HCT116 (cell line): ENCODE measurements at regions not wholly inside any gene's neighbourhood (a gene's known extent, or its start where the extent isn't known, plus 50 kb on each side); places are given as distances from the start of the nearest gene placed in this dataset.

ENCODE experiments used
- ATAC-seq: fragments of 200-7000 bp; cut with Tn5 transposase; 2 replicates; pipeline ENCODE4 v1.9.1; 2020; ENCODE audit warnings: mild to moderate bottlenecking, moderate library complexity
- BruUV-seq: library from RNA; stranded (reverse); fragments of 400-500 nt; replicated peaks from 2 replicates; lab custom pipeline; 2021; lab: Mats Ljungman, UMichigan
- CTCF ChIA-PET: fragments of 300-600 bp; sonication (Branson Sonifier 250); formaldehyde crosslinking; loops from one replicate; lab custom pipeline; 2021; ENCODE audit warnings: antibody characterized with exemption; lab: Charles Lee
- POLR2A ChIA-PET: fragments of 300-600, 350-600 bp; sonication (Branson Sonifier 250); formaldehyde crosslinking; loops from one replicate; lab custom pipeline; 2021; ENCODE audit warnings: antibody characterized with exemption; lab: Charles Lee
- RAD21 ChIA-PET, 2 experiments: fragments of 300-600 bp; sonication (Branson Sonifier 250); formaldehyde crosslinking; loops; one replicate each; lab custom pipeline; 2023; ENCODE audit warnings: low total read pairs in 2 of 2; ENCODE audit not compliant: uncharacterized antibody in 2 of 2, unreplicated experiment in 2 of 2, low non-redundant PET in 1 of 2; lab: Charles Lee
- DNase-seq: peaks from one replicate; pipeline ENCODE4 v3.0.0-alpha.2; 2010; ENCODE audit warnings: low read depth, low spot score
- H2AFZ ChIP-seq: fragments of 200-600 bp; shearing (Covaris generic), sonication (generic); 2 replicates; pipeline ENCODE4 v1.6.1; 2017; ENCODE audit warnings: low read depth, mixed run types, mixed read lengths, antibody characterized with exemption, low read length; ENCODE audit not compliant: poor library complexity, severe bottlenecking
- H3K27ac ChIP-seq: 2 replicates; pipeline ENCODE4 v1.5.1; 2012; ENCODE audit warnings: low read depth, low read length
- H3K27me3 ChIP-seq: fragments of 200-600 bp; sonication (generic); 2 replicates; pipeline ENCODE4 v1.6.1; 2016; ENCODE audit warnings: mixed run types, low read length, mixed read lengths; ENCODE audit not compliant: insufficient read depth
- H3K36me3 ChIP-seq, 2 experiments: fragments of 200-500 bp in 1 of 2; fragments of 200-600 bp in 1 of 2; sonication (Bioruptor generic) in 1 of 2; sonication (generic) in 1 of 2; 2 replicates each; pipeline versions ENCODE4 v1.5.1 to v1.6.1; 2014 to 2016; ENCODE audit warnings: low read length in 2 of 2, inconsistent platforms in 1 of 2, mixed read lengths in 1 of 2, mixed run types in 1 of 2; ENCODE audit not compliant: insufficient read depth in 2 of 2, control insufficient read depth in 1 of 2
- H3K4me1 ChIP-seq, 2 experiments: fragments of 200-600 bp in 1 of 2; sonication (generic) in 1 of 2; 2 replicates each; pipeline versions ENCODE4 v1.5.1 to v1.6.1; 2012 to 2017; ENCODE audit warnings: low read length in 2 of 2, inconsistent platforms in 1 of 2, mild to moderate bottlenecking in 1 of 2, mixed read lengths in 1 of 2, mixed run types in 1 of 2, moderate library complexity in 1 of 2; ENCODE audit not compliant: insufficient read depth in 2 of 2, control insufficient read depth in 1 of 2
- H3K4me2 ChIP-seq: fragments of 200-600 bp; sonication (generic); 2 replicates; pipeline ENCODE4 v1.6.1; 2017; ENCODE audit warnings: mixed run types, low read length, mixed read lengths
- H3K4me3 ChIP-seq, 2 experiments: fragments of 200-600 bp in 1 of 2; sonication (generic) in 1 of 2; replicated peaks in 1 of 2; 2 replicates each; pipeline ENCODE4 v1.5.1; 2011 to 2016; ENCODE audit warnings: low read length in 2 of 2, control low read depth in 1 of 2, low read depth in 1 of 2, mild to moderate bottlenecking in 1 of 2, mixed read lengths in 1 of 2, mixed run types in 1 of 2
- H3K79me2 ChIP-seq: fragments of 200-600 bp; sonication (generic); 2 replicates; pipeline ENCODE4 v1.6.1; 2017; ENCODE audit warnings: mild to moderate bottlenecking, mixed run types, low read length, moderate library complexity, mixed read lengths; ENCODE audit not compliant: insufficient read depth
- H3K9ac ChIP-seq: fragments of 200-600 bp; sonication (generic); 2 replicates; pipeline ENCODE4 v1.6.1; 2016; ENCODE audit warnings: low read length, mixed read lengths
- H3K9me2 ChIP-seq: fragments of 200-600 bp; sonication (generic), shearing (Covaris generic); 2 replicates; pipeline ENCODE4 v1.6.1; 2017; ENCODE audit warnings: mixed run types, mild to moderate bottlenecking, moderate library complexity; ENCODE audit not compliant: insufficient read depth
- H3K9me3 ChIP-seq, 2 experiments: fragments of 200-500 bp in 1 of 2; fragments of 200-600 bp in 1 of 2; sonication (Bioruptor generic) in 1 of 2; sonication (generic) in 1 of 2; 2 replicates each; pipeline ENCODE4 v1.6.1; 2014 to 2017; ENCODE audit warnings: low read length in 2 of 2, mixed read lengths in 2 of 2, inconsistent platforms in 1 of 2, low read depth in 1 of 2, mild to moderate bottlenecking in 1 of 2, mixed run types in 1 of 2, moderate library complexity in 1 of 2; ENCODE audit not compliant: control insufficient read depth in 1 of 2, insufficient read depth in 1 of 2
- H4K20me1 ChIP-seq: fragments of 200-600 bp; sonication (generic), shearing (Covaris generic); 2 replicates; pipeline ENCODE4 v1.6.1; 2017; ENCODE audit warnings: mixed run types, mild to moderate bottlenecking, moderate library complexity; ENCODE audit not compliant: insufficient read depth
- ELF1 ChIP-seq: IDR thresholded peaks from 2 replicates; pipeline ENCODE4 v1.6.1; 2012; ENCODE audit warnings: low read depth, borderline replicate concordance
- EZH2 ChIP-seq: fragments of 200-600 bp; sonication (generic); IDR thresholded peaks from 2 replicates; pipeline ENCODE4 v1.6.1; 2017; ENCODE audit warnings: antibody characterized with exemption, mixed run types
- EZH2phosphoT487 ChIP-seq: fragments of 200-600 bp; IDR thresholded peaks from 2 replicates; pipeline ENCODE4 v1.6.1; 2018; ENCODE audit warnings: antibody characterized with exemption, borderline replicate concordance
- JUND ChIP-seq: IDR thresholded peaks from 2 replicates; pipeline ENCODE4 v1.6.1; 2012
- RAD21 ChIP-seq: IDR thresholded peaks from 2 replicates; pipeline ENCODE4 v1.6.1; 2012; ENCODE audit warnings: low read depth, mild to moderate bottlenecking
- SRF ChIP-seq: IDR thresholded peaks from 2 replicates; pipeline ENCODE4 v1.6.1; 2012; ENCODE audit warnings: low read depth
- ZFX ChIP-seq: fragments of 450-650 bp; IDR thresholded peaks from 2 replicates; pipeline ENCODE4 v1.6.1; 2017
- intact Hi-C: fragments of 100-400 bp; cut with micrococcal nuclease; formaldehyde crosslinking; loops from 2 replicates; pipeline ENCODE4 v1.10.0; 2022
- TF ChIP-seq, protein P1 (sequence below): IDR thresholded peaks from 2 replicates; pipeline ENCODE4 v1.6.1; 2012; ENCODE audit warnings: low read depth
- TF ChIP-seq, protein P2 (sequence below): IDR thresholded peaks from 2 replicates; pipeline ENCODE4 v1.6.1; 2011; ENCODE audit warnings: mild to moderate bottlenecking, low read length, moderate library complexity; ENCODE audit not compliant: insufficient replicate concordance; ENCODE audit errors: extremely low read depth
- TF ChIP-seq, protein P3 (sequence below), 3 experiments: fragments of 200-600 bp in 1 of 3; sonication (generic) in 1 of 3; IDR thresholded peaks in 2 of 3; conservative IDR thresholded peaks in 1 of 3; 2 replicates each; pipeline ENCODE4 v1.5.1; 2012 to 2017; ENCODE audit warnings: low read depth in 2 of 3, low read length in 2 of 3, antibody characterized with exemption in 1 of 3, borderline replicate concordance in 1 of 3, control low read depth in 1 of 3, mild to moderate bottlenecking in 1 of 3, mixed read lengths in 1 of 3, mixed run types in 1 of 3, moderate library complexity in 1 of 3; ENCODE audit not compliant: insufficient read depth in 1 of 3

DNA sequence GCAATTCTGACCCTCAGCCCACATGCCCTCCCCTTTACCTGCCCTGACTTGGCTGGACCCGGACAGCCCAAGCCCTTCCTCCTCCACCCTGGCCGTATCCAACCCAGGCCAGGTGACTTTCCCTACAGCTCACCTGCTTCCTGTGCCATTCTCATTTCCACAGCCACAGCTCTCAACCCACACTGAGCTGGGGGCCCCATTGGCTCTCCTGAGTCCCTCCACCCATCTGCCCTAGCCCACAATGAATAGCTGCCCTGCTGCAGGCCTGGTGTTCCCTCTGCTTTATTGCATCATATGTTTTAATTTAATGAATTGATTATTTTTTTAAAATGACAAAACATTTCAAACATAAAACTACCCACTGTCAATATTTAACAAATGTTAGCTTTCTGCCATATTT lies 118.5 kb upstream of the BACH2 start:
- no TSS peak for BruUV-seq
- no peak overlapping the region for H3K9ac ChIP-seq
- ChIA-PET RAD21 (no interaction called here), CTCF (interaction anchor here (1.4 kb wide), 1 partner anchor 21 kb away, joined by 3 read pairs; no protein-coding TSS in a partner anchor), POLR2A (no interaction called here)
- no peaks in the 10 kb centered on the region for H3K9me2 ChIP-seq
- no peaks in the 10 kb centered on the region for H3K79me2 ChIP-seq
- peaks cover 8 to 41% of the 10 kb centered on the region in 2 experiments; a peak in 3 of 4 replicates for H3K4me1 ChIP-seq
- no peak overlapping the region for H2AFZ ChIP-seq
- H4K20me1 ChIP-seq = no peaks in the 10 kb centered on the region
- H3K27ac ChIP-seq = no peak overlapping the region
- TF ChIP-seq RAD21 (no peak), SRF (no peak), EZH2phosphoT487 (no peak), EZH2 (no peak), ZFX (no peak), JUND (no peak), ELF1 (no peak)
- TF ChIP-seq, protein P1, sequence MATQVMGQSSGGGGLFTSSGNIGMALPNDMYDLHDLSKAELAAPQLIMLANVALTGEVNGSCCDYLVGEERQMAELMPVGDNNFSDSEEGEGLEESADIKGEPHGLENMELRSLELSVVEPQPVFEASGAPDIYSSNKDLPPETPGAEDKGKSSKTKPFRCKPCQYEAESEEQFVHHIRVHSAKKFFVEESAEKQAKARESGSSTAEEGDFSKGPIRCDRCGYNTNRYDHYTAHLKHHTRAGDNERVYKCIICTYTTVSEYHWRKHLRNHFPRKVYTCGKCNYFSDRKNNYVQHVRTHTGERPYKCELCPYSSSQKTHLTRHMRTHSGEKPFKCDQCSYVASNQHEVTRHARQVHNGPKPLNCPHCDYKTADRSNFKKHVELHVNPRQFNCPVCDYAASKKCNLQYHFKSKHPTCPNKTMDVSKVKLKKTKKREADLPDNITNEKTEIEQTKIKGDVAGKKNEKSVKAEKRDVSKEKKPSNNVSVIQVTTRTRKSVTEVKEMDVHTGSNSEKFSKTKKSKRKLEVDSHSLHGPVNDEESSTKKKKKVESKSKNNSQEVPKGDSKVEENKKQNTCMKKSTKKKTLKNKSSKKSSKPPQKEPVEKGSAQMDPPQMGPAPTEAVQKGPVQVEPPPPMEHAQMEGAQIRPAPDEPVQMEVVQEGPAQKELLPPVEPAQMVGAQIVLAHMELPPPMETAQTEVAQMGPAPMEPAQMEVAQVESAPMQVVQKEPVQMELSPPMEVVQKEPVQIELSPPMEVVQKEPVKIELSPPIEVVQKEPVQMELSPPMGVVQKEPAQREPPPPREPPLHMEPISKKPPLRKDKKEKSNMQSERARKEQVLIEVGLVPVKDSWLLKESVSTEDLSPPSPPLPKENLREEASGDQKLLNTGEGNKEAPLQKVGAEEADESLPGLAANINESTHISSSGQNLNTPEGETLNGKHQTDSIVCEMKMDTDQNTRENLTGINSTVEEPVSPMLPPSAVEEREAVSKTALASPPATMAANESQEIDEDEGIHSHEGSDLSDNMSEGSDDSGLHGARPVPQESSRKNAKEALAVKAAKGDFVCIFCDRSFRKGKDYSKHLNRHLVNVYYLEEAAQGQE = no peak
- TF ChIP-seq, protein P2, sequence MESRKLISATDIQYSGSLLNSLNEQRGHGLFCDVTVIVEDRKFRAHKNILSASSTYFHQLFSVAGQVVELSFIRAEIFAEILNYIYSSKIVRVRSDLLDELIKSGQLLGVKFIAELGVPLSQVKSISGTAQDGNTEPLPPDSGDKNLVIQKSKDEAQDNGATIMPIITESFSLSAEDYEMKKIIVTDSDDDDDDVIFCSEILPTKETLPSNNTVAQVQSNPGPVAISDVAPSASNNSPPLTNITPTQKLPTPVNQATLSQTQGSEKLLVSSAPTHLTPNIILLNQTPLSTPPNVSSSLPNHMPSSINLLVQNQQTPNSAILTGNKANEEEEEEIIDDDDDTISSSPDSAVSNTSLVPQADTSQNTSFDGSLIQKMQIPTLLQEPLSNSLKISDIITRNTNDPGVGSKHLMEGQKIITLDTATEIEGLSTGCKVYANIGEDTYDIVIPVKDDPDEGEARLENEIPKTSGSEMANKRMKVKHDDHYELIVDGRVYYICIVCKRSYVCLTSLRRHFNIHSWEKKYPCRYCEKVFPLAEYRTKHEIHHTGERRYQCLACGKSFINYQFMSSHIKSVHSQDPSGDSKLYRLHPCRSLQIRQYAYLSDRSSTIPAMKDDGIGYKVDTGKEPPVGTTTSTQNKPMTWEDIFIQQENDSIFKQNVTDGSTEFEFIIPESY = no peak
- TF ChIP-seq, protein P3, sequence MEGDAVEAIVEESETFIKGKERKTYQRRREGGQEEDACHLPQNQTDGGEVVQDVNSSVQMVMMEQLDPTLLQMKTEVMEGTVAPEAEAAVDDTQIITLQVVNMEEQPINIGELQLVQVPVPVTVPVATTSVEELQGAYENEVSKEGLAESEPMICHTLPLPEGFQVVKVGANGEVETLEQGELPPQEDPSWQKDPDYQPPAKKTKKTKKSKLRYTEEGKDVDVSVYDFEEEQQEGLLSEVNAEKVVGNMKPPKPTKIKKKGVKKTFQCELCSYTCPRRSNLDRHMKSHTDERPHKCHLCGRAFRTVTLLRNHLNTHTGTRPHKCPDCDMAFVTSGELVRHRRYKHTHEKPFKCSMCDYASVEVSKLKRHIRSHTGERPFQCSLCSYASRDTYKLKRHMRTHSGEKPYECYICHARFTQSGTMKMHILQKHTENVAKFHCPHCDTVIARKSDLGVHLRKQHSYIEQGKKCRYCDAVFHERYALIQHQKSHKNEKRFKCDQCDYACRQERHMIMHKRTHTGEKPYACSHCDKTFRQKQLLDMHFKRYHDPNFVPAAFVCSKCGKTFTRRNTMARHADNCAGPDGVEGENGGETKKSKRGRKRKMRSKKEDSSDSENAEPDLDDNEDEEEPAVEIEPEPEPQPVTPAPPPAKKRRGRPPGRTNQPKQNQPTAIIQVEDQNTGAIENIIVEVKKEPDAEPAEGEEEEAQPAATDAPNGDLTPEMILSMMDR (IDR thresholded peaks at IDR 0.05 in 2 of 3, conservative IDR thresholded peaks at IDR 0.05 in 1 of 3; ENCODE audit: borderline replicate concordance in 1 of 3, insufficient read depth in 1 of 3, low read depth in 2 of 3, low read length in 2 of 3) = no peak
- DNase-seq (no peak), ATAC-seq (no peak)
- H3K9me3 ChIP-seq = no peaks in the 10 kb centered on the region
- intact Hi-C loops = no loop called here
- H3K36me3 ChIP-seq = no peaks in the 10 kb centered on the region
- no peaks in the 10 kb centered on the region for H3K27me3 ChIP-seq
- no peak overlapping the region for H3K4me2 ChIP-seq
- no peak overlapping the region for H3K4me3 ChIP-seq
